SK-N-SH (cell line): ENCODE measurements at regions not wholly inside any gene's neighbourhood (a gene's known extent, or its start where the extent isn't known, plus 50 kb on each side); places are given as distances from the start of the nearest gene placed in this dataset.

Experiments used
- CTCF ChIA-PET: fragments of 300-600, 350-600 bp; formaldehyde crosslinking; extraction: SDS; loops from one replicate; lab custom pipeline; 2021; lab: Yijun Ruan, JAX
- POLR2A ChIA-PET: fragments of 350-600 bp; sonication (Branson Sonifier 250); formaldehyde crosslinking; extraction: SDS; loops from one replicate; lab custom pipeline; 2020; ENCODE audit warnings: antibody characterized with exemption, inconsistent platforms; lab: Yijun Ruan, JAX
- DNase-seq: peaks from one replicate; pipeline ENCODE4 v3.0.0; 2012
- H2AFZ ChIP-seq: fragments of 200-600 bp; sonication (generic); 2 replicates; pipeline ENCODE4 v1.8.1; 2016; ENCODE audit warnings: antibody characterized with exemption, mild to moderate bottlenecking, low read depth
- H3F3A ChIP-seq: fragments of 200-600 bp; sonication (generic); replicated peaks from 2 replicates; pipeline ENCODE3; 2016; ENCODE audit warnings: antibody characterized with exemption, mild to moderate bottlenecking; ENCODE audit not compliant: insufficient read depth
- H3K27ac ChIP-seq, 2 experiments: fragments of 200-500 bp in 1 of 2; fragments of 200-600 bp in 1 of 2; sonication (Bioruptor generic) in 1 of 2; sonication (generic), shearing (Covaris generic) in 1 of 2; 2 replicates each; pipeline versions ENCODE4 v1.5.1 to v1.6.1; 2014 to 2016; ENCODE audit warnings: low read depth in 2 of 2, inconsistent platforms in 1 of 2, low read length in 1 of 2, mild to moderate bottlenecking in 1 of 2, mixed read lengths in 1 of 2
- H3K27me3 ChIP-seq: fragments of 200-600 bp; sonication (generic), shearing (Covaris generic); 2 replicates; pipeline ENCODE4 v1.6.1; 2016; ENCODE audit warnings: mixed run types; ENCODE audit not compliant: insufficient read depth
- H3K36me3 ChIP-seq, 2 experiments: fragments of 200-500 bp in 1 of 2; fragments of 200-600 bp in 1 of 2; sonication (Bioruptor generic) in 1 of 2; sonication (generic) in 1 of 2; replicated peaks in 1 of 2; 2 replicates each; pipeline versions ENCODE3 to v1.5.1; 2014 to 2016; ENCODE audit warnings: low read length in 1 of 2, mild to moderate bottlenecking in 1 of 2; ENCODE audit not compliant: insufficient read depth in 2 of 2, control insufficient read depth in 1 of 2
- H3K4me1 ChIP-seq, 2 experiments: fragments of 200-500 bp in 1 of 2; fragments of 200-600 bp in 1 of 2; sonication (Bioruptor generic) in 1 of 2; sonication (generic), shearing (Covaris generic) in 1 of 2; 2 replicates each; pipeline versions ENCODE4 v1.5.1 to v1.6.1; 2014 to 2016; ENCODE audit warnings: low read depth in 1 of 2, low read length in 1 of 2, mixed run types in 1 of 2; ENCODE audit not compliant: insufficient read depth in 2 of 2, control insufficient read depth in 1 of 2
- H3K4me2 ChIP-seq: fragments of 200-600 bp; sonication (generic), shearing (Covaris generic); 2 replicates; pipeline ENCODE4 v1.6.1; 2017; ENCODE audit warnings: mixed run types
- H3K4me3 ChIP-seq, 2 experiments: fragments of 200-500 bp in 1 of 2; fragments of 200-600 bp in 1 of 2; sonication (Bioruptor generic) in 1 of 2; sonication (generic), shearing (Covaris generic) in 1 of 2; 2 replicates each; pipeline versions ENCODE4 v1.5.1 to v1.8.1; 2014 to 2016; ENCODE audit warnings: low read depth in 2 of 2, inconsistent platforms in 1 of 2, low read length in 1 of 2, mild to moderate bottlenecking in 1 of 2, mixed read lengths in 1 of 2, moderate library complexity in 1 of 2
- H3K79me2 ChIP-seq: fragments of 200-600 bp; sonication (generic); 2 replicates; pipeline ENCODE4 v1.8.1; 2017; ENCODE audit warnings: mild to moderate bottlenecking; ENCODE audit not compliant: insufficient read depth
- H3K9ac ChIP-seq: fragments of 200-600 bp; sonication (generic); 2 replicates; pipeline ENCODE4 v1.6.1; 2017; ENCODE audit warnings: mixed run types
- H3K9me2 ChIP-seq: fragments of 200-600 bp; sonication (generic); 2 replicates; pipeline ENCODE4 v1.6.1; 2017; ENCODE audit warnings: mixed run types
- H3K9me3 ChIP-seq: fragments of 200-600 bp; sonication (generic); 2 replicates; pipeline ENCODE4 v1.6.1; 2017; ENCODE audit warnings: mixed run types, mild to moderate bottlenecking, moderate library complexity
- H4K20me1 ChIP-seq: fragments of 200-600 bp; sonication (generic); 2 replicates; pipeline ENCODE4 v1.6.1; 2017; ENCODE audit warnings: mild to moderate bottlenecking, mixed run types; ENCODE audit not compliant: insufficient read depth
- CHD2 ChIP-seq: fragments of 150-350 bp; IDR thresholded peaks from 2 replicates; pipeline ENCODE4 v1.6.1; 2018; ENCODE audit warnings: low read length; ENCODE audit not compliant: partially characterized antibody
- ELF1 ChIP-seq: IDR thresholded peaks from 2 replicates; pipeline ENCODE4 v1.4.0; 2012
- FOXJ3 ChIP-seq: sonication (generic); formaldehyde crosslinking; IDR thresholded peaks from 2 replicates; pipeline ENCODE4 v1.5.1; 2020; ENCODE audit warnings: mild to moderate bottlenecking, missing genetic modification reagents
- GATA2 ChIP-seq: sonication (generic); formaldehyde crosslinking; IDR thresholded peaks from 2 replicates; pipeline ENCODE4 v1.5.0; 2020; ENCODE audit warnings: mild to moderate bottlenecking, missing genetic modification reagents
- IRF3 ChIP-seq: fragments of 150-350 bp; IDR thresholded peaks from 2 replicates; pipeline ENCODE4 v1.6.1; 2016; ENCODE audit warnings: mild to moderate bottlenecking, low read depth, low read length
- MAX ChIP-seq: IDR thresholded peaks from 2 replicates; pipeline ENCODE4 v1.4.0; 2012; ENCODE audit warnings: low read depth
- MXI1 ChIP-seq: IDR thresholded peaks from 2 replicates; pipeline ENCODE4 v1.6.1; 2012; ENCODE audit warnings: mild to moderate bottlenecking, low read depth, low read length, improper control_type of control experiment
- NFIC ChIP-seq: IDR thresholded peaks from 2 replicates; pipeline ENCODE4 v1.4.0; 2012; ENCODE audit warnings: borderline replicate concordance
- NRF1 ChIP-seq: IDR thresholded peaks from 2 replicates; pipeline ENCODE4 v1.6.1; 2012; ENCODE audit warnings: low read depth, mild to moderate bottlenecking, low read length
- RAD21 ChIP-seq: IDR thresholded peaks from 2 replicates; pipeline ENCODE4 v1.6.1; 2012; ENCODE audit warnings: mild to moderate bottlenecking, low read length
- SIN3A ChIP-seq: IDR thresholded peaks from 2 replicates; pipeline ENCODE4 v1.6.1; 2012; ENCODE audit warnings: low read depth, mild to moderate bottlenecking, low read length, moderate library complexity, borderline replicate concordance
- TEAD4 ChIP-seq: IDR thresholded peaks from 2 replicates; pipeline ENCODE4 v1.4.0; 2012; ENCODE audit warnings: mild to moderate bottlenecking, borderline replicate concordance; ENCODE audit not compliant: insufficient read depth
- USF2 ChIP-seq: fragments of 150-350 bp; IDR thresholded peaks from 2 replicates; pipeline ENCODE4 v1.6.1; 2017; ENCODE audit warnings: antibody characterized with exemption, low read length, low read depth, borderline replicate concordance
- ZBTB33 ChIP-seq: IDR thresholded peaks from 2 replicates; pipeline ENCODE4 v1.4.0; 2012; ENCODE audit warnings: low read depth, borderline replicate concordance
- WGBS: methylation state at CpG from one replicate; pipeline ENCODE4 v1.1.6; 2017; ENCODE audit warnings: low lambda C conversion rate; 5-methylcytosine and 5-hydroxymethylcytosine counted together

GRCh38 chr20:24894967-24895366 is 54.1 kb upstream of the CST7 start:
- no peak overlapping the region for H3K4me2 ChIP-seq
- no peaks in the 10 kb centered on the region for H3F3A ChIP-seq
- ChIA-PET CTCF (interaction anchor here (1.5 kb wide), 1 partner anchor 23 kb away, joined by 9 read pairs; no protein-coding TSS in a partner anchor), POLR2A (no interaction called here)
- H4K20me1 ChIP-seq = no peaks in the 10 kb centered on the region
- no peaks in the 10 kb centered on the region for H3K9me2 ChIP-seq
- WGBS = 10% methylated on average over 1 of the region's 1 CpG
- H3K79me2 ChIP-seq = no peaks in the 10 kb centered on the region
- H3K27me3 ChIP-seq = no peaks in the 10 kb centered on the region; the same call in 1 of the 2 replicates
- H2AFZ ChIP-seq = no peak overlapping the region
- no peak overlapping the region for H3K27ac ChIP-seq
- no peaks in the 10 kb centered on the region for H3K36me3 ChIP-seq
- H3K4me3 ChIP-seq = no peak overlapping the region
- no peak overlapping the region for H3K9ac ChIP-seq
- DNase-seq = no peak
- no peaks in the 10 kb centered on the region for H3K9me3 ChIP-seq
- TF ChIP-seq RAD21 (no peak), IRF3 (no peak), TEAD4 (no peak), USF2 (no peak), FOXJ3 (CRISPR knock-in tag) (no peak), ZBTB33 (no peak), GATA2 (CRISPR knock-in tag) (no peak), ELF1 (no peak), MAX (no peak), MXI1 (no peak), SIN3A (no peak), NFIC (no peak)
- H3K4me1 ChIP-seq = no peaks in the 10 kb centered on the region

DNA sequence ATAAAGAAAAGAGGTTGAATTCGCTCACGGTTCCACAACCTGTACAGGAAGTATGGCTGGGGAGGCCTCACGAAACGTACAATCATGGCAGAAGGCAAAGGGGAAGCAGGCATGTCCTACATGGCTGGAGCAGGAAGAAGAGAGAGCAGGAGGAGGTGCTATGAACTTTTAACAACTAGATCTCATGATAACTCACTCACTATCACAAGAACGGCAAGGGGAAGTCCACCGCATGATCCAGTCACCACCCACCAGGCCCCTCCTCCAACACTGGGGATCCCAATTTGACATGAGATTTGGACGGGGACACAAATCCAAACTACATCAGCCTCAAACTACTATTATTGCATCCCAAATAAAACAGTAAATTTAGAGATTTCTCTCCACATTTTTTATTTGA is 53.6 kb upstream of the CST7 start:
- TF ChIP-seq CHD2 (no peak), MXI1 (no peak), ZBTB33 (no peak), NRF1 (no peak)
- TF ChIP-seq, all 33 proteins: peak for 0
- no peak for DNase-seq
- Histone ChIP-seq H3K27ac (no peak overlapping the region), H3K36me3 (no peaks in the 10 kb centered on the region), H4K20me1 (no peaks in the 10 kb centered on the region), H3K79me2 (no peaks in the 10 kb centered on the region), H3K4me1 (no peaks in the 10 kb centered on the region), H2AFZ (no peak overlapping the region), H3K9me3 (no peaks in the 10 kb centered on the region), H3K27me3 (no peaks in the 10 kb centered on the region; the same call in 1 of the 2 replicates), H3K9ac (no peak overlapping the region), H3K9me2 (no peaks in the 10 kb centered on the region), H3F3A (no peaks in the 10 kb centered on the region), H3K4me2 (no peak overlapping the region), H3K4me3 (no peak overlapping the region)
- ChIA-PET CTCF (no interaction called here), POLR2A (no interaction called here)
- WGBS = 41% methylated on average over 7 of the region's 7 CpGs
